ENCODE measurements at regions not wholly inside any gene's neighbourhood (a gene's known extent, or its start where the extent isn't known, plus 50 kb on each side); places are given as distances from the start of the nearest gene placed in this dataset.
"Not testable (repeated sequence)": the region's sequence is repeated elsewhere in the genome, so short reads cannot be mapped to it uniquely, and the experiment has no call there.

DNA sequence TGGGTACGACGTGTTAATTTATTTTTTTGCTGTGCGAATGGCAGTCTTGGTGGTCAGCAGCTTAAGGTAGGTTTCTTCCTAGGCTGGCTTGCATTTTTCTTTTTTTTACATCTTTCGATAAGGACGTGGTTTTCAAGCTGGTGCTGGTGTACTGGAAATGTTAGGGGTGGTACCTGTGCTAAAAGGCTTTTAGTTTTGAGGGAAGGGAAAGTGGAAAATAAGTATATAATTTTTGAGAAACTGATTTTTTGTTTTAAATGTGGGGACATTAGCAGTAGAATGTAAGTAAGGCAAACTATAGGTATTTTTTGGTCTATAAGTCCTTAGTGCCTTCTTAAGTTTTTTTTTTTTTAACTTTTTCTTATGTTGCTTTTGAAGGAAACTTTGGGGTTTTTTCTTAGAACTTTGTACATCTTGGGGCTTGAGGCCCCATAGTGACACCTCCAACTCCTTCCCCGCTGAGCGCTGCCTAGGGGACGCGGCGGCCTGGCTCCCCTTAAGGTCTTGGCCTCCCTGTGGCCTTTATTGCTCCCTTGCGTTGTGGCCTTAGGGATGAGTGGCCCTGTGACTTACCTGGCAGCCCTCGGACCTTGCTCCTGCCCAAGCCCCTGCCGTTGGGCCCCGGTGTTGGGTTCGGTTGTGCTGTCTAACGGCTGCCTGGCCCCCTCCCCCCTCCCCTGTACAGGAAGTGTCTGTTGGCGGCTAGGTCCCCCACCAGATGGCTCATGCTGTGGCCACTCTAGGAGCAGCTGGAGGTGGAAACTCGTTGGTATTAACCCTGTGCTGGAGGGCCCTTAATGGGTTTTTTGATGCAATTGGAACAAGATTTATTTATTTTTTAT, 88.0 kb upstream of the RPRML start:
- peak; percentile 92 for DNase-seq (ENCODE audit: low read depth, low spot score)

DNA sequence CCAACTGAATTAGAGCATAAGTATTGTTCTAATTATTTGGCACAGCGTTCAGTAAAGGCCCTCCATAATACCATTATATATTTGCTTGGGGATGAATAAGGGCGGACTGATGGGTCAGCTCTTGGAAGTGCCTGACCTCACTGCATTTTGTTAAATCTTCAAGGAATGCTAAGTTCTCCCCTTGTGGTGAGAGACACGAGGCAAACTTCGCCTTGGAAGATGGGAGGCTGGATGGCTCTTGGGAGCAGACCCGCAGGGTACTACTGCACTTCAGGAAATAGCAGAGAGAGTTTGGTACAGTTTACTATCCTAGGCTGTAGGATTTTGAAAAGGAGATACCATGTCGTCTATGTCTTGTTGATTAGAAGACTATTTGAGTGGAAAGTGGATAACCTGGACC, 87.0 kb upstream of the RPRML start:
- no peak overlapping the region; the same call in 1 of the 2 replicates for H3K4me3 ChIP-seq (ENCODE audit: low read length)
- DNase-seq (ENCODE audit: low read depth, low spot score) = no peak

More for the DNA sequence above, 88.0 kb upstream of the RPRML start:
- peak overlapping the region; percentile 91 for H3K4me3 ChIP-seq (ENCODE audit: low read length)

DNA sequence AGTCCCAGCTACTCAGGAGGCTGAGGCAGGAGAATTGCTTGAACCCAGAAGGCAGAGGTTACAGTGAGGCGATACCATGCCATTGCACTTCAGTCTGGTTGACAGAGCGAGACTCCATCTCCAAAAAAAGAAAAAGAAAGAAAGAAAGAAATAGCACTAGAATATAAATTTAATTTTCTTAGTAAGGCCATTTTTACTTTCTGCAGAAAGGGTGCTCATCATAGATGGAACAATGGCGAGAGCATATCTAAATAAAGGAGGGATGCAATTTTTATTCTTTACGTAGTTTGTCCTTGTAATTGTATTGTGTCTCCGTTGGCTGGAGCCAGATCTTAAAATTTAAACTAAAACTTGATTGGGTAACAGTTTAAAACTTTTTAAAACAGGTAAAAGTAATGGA, 85.6 kb upstream of the RPRML start:
- no peak for DNase-seq (ENCODE audit: low read depth, low spot score)

DNA sequence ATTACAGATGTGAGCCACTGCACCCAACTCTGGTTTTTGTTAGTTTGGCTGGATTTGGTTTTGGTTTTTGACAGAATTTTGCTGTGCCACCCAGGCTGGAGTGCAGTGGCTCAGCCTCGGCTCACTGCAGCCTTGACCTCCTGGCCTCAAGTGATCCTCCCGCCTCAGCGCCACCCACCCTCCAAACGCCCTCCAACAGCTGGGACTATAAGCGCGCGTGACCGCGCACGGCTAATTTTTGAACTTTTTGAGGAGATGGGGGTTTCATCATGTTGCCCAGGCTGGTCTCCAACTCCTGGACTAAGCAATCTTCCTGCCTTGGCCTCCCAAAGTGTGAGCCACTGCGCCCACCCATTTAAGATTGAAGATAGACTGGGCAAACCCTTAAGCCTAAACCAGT, 84.4 kb upstream of the RPRML start:
- no peak overlapping the region for H3K4me3 ChIP-seq (ENCODE audit: low read length)
- no peak for DNase-seq (ENCODE audit: low read depth, low spot score)

More for the DNA sequence above, 85.6 kb upstream of the RPRML start:
- H3K4me3 ChIP-seq (ENCODE audit: low read length) = no peak overlapping the region

DNA sequence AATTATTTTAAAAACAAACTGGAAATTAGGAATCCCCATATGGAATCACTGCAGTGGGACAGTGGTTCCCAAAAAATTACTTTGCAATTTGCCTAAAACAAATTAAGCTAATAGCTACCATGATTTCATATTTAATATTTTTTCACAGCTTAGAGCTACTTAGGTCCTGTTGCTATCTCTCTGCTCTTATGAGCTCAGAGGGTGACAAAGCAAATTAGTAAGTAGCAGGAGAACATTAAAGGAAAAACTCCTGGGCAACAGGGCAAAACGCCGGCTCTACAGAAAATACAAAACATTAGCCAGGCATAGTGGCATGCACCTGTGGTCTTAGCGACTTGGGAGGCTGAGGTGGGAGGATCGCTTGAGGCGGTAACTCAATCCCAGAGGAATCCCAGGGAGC, 83.8 kb upstream of the RPRML start:
- H3K4me3 ChIP-seq (ENCODE audit: low read length); DNase-seq (ENCODE audit: low read depth, low spot score): not testable (repeated sequence)

DNA sequence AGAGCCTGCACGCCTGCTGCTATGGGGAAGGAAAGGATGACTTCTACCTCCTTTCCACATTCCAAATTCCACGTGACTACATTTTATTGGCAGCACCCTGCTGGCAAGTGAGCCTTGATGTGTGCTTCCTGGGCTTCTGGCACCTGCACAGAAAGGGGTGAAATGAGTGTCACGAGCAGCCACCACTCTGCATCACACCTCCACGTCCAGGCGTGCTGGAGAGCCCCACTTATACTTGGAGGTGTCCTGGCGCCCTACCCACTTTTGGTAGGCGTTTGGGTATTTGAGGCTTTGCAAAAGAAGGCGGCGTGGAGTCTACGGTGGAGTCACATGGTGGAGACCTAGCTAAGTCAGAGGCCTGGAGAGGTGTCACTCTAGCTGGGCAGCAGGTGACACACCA, 81.0 kb upstream of the RPRML start:
- not testable (repeated sequence) for DNase-seq (ENCODE audit: low read depth, low spot score)

DNA sequence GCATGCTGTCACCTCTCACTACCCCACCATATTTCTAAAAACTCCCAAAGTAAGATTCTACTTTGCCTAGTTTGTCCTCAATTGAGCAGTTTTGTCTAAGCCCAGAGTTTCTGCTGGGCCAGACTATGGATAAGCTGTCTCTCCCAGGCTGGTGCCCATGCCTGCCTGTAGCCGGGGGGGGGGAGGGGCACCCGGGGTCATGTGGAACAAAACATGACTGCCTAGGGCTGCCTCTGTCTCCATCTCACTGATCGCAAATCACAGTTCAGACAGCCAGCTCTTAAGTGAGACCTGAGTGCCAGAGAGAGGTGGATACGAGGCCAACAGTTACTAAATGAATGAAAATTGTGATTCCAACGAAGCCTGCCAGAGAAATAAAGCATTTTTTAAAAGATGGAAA, 78.8 kb upstream of the RPRML start:
- H3K4me3 ChIP-seq (ENCODE audit: low read length) = no peak overlapping the region
- DNase-seq (ENCODE audit: low read depth, low spot score) = no peak

More for the DNA sequence above, 81.0 kb upstream of the RPRML start:
- H3K4me3 ChIP-seq (ENCODE audit: low read length) = not testable (repeated sequence)

DNA sequence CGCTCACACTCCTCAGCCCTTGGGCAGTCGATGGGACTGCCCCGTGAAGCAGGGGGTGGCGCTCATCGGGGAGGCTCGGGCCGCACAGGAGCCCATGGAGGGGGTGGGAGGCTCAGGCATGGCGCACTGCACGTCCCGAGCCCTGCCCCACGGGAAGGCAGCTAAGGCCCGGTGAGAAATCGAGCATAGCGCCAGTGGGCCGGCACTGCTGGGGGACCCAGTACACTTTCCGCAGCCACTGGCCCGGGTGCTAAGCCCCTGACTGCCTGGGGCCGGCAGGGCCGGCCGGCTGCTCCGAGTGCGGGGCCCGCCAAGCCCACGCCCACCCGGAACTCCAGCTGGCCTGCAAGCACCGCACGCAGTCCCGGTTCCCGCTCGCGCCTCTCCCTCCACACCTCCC, 78.2 kb upstream of the RPRML start:
- DNase-seq (ENCODE audit: low read depth, low spot score); H3K4me3 ChIP-seq (ENCODE audit: low read length): not testable (repeated sequence)

DNA sequence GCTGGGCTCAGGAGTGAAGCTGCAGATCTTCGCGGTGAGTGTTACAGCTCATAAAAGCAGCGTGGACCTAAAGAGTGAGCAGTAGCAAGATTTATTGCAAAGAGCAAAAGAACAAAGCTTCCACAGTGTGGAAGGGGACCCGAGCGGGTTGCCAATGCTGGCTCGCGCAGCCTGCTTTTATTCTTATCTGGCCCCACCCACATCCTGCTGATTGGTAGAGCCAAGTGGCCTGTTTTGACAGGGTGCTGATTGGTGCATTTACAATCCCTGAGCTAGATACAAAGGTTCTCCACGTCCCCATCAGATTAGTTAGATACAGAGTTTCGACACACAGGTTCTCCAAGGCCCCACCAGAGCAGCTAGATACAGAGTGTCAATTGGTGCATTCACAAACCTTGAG, 77.6 kb upstream of the RPRML start:
- not testable (repeated sequence) for DNase-seq (ENCODE audit: low read depth, low spot score); H3K4me3 ChIP-seq (ENCODE audit: low read length)
